Activated CD4-positive, alpha-beta memory T cell treated with anti-CD3 and anti-CD28 coated beads for 36 hours (primary cell): ENCODE measurements at regions not wholly inside any gene's neighbourhood (a gene's known extent, or its start where the extent isn't known, plus 50 kb on each side); places are given as distances from the start of the nearest gene placed in this dataset.

Experiments used
- CTCF ChIA-PET: fragments of 350-600 bp; sonication (Branson Sonifier 250); formaldehyde crosslinking; loops from one replicate; lab custom pipeline; 2021; ENCODE audit warnings: antibody characterized with exemption, inconsistent platforms; lab: Charles Lee
- POLR2A ChIA-PET: fragments of 350-600 bp; sonication (Branson Sonifier 250); formaldehyde crosslinking; loops from one replicate; lab custom pipeline; 2021; ENCODE audit warnings: antibody characterized with exemption; lab: Charles Lee
- DNase-seq: peaks from one replicate; pipeline ENCODE4 v3.0.0-alpha.2; 2020
- H3K27ac Mint-ChIP-seq: one replicate; pipeline ENCODE4 v1.8.0; 2021; ENCODE audit warnings: mixed read lengths
- H3K27me3 Mint-ChIP-seq: one replicate; pipeline ENCODE4 v1.8.0; 2021; ENCODE audit warnings: mixed read lengths
- H3K36me3 Mint-ChIP-seq: one replicate; pipeline ENCODE4 v1.8.0; 2021; ENCODE audit warnings: mixed read lengths
- H3K4me1 Mint-ChIP-seq: one replicate; pipeline ENCODE4 v1.8.0; 2021; ENCODE audit warnings: low read depth, mixed read lengths
- H3K4me3 Mint-ChIP-seq: one replicate; pipeline ENCODE4 v1.8.0; 2021; ENCODE audit warnings: mild to moderate bottlenecking, mixed read lengths
- H3K9me3 Mint-ChIP-seq: one replicate; pipeline ENCODE4 v1.8.0; 2021; ENCODE audit warnings: mixed read lengths
- intact Hi-C: fragments of 100-400 bp; cut with micrococcal nuclease; formaldehyde crosslinking; loops from one replicate; pipeline ENCODE4 v1.15.1; 2023

- Mint-ChIP-seq H3K27me3 (no peaks in the 10 kb centered on the region), H3K4me1 (no peaks in the 10 kb centered on the region), H3K27ac (no peak overlapping the region), H3K4me3 (no peak overlapping the region), H3K9me3 (peaks cover 26% of the 10 kb centered on the region), H3K36me3 (no peaks in the 10 kb centered on the region)
- intact Hi-C loops, result no loop called here
- POLR2A ChIA-PET, result no interaction called here
- DNase-seq, result no peak
- CTCF ChIA-PET, result no interaction called here
Observed at GRCh38 chr13:54912367-54912766, 1883.8 kb downstream of the OLFM4 start.

GRCh38 chr13:54913668-54914067 lies 1885.1 kb downstream of the OLFM4 start:
- Mint-ChIP-seq H3K27me3 (no peaks in the 10 kb centered on the region), H3K9me3 (peaks cover 26% of the 10 kb centered on the region), H3K27ac (no peak overlapping the region), H3K4me1 (no peaks in the 10 kb centered on the region), H3K4me3 (no peak overlapping the region), H3K36me3 (no peaks in the 10 kb centered on the region)
- intact Hi-C loops, result no loop called here
- no peak for DNase-seq
- ChIA-PET CTCF (interaction anchor here (0.6 kb wide), 1 partner anchor 477 kb away, joined by 3 read pairs; no protein-coding TSS in a partner anchor), POLR2A (no interaction called here)

- intact Hi-C loops, result no loop called here
- no peaks in the 10 kb centered on the region for H3K36me3 Mint-ChIP-seq
- ChIA-PET POLR2A (no interaction called here), CTCF (no interaction called here)
- no peak for DNase-seq
- H3K4me3 Mint-ChIP-seq, result no peak overlapping the region
- no peaks in the 10 kb centered on the region for H3K4me1 Mint-ChIP-seq
- H3K27ac Mint-ChIP-seq, result no peak overlapping the region
- H3K27me3 Mint-ChIP-seq, result no peaks in the 10 kb centered on the region
- H3K9me3 Mint-ChIP-seq, result peaks cover 27% of the 10 kb centered on the region
Observed at GRCh38 chr13:54927538-54927937, 1898.9 kb downstream of the OLFM4 start.

- intact Hi-C loops, result no loop called here
- Mint-ChIP-seq H3K27me3 (no peaks in the 10 kb centered on the region), H3K27ac (no peak overlapping the region), H3K4me1 (no peaks in the 10 kb centered on the region), H3K36me3 (no peaks in the 10 kb centered on the region), H3K4me3 (no peak overlapping the region), H3K9me3 (peaks cover 22% of the 10 kb centered on the region)
- ChIA-PET POLR2A (no interaction called here), CTCF (no interaction called here)
- no peak for DNase-seq
Observed at GRCh38 chr13:54928071-54928470, 1899.5 kb downstream of the OLFM4 start.

GRCh38 chr13:54934121-54934520 lies 1905.5 kb downstream of the OLFM4 start:
- Mint-ChIP-seq H3K27ac (no peak overlapping the region), H3K27me3 (no peaks in the 10 kb centered on the region), H3K9me3 (peaks cover 30% of the 10 kb centered on the region), H3K4me1 (no peaks in the 10 kb centered on the region), H3K4me3 (no peak overlapping the region), H3K36me3 (no peaks in the 10 kb centered on the region)
- ChIA-PET POLR2A (no interaction called here), CTCF (no interaction called here)
- intact Hi-C loops, result no loop called here
- no peak for DNase-seq

- intact Hi-C loops, result no loop called here
- no peaks in the 10 kb centered on the region for H3K4me1 Mint-ChIP-seq
- no peaks in the 10 kb centered on the region for H3K27me3 Mint-ChIP-seq
- H3K9me3 Mint-ChIP-seq, result peaks cover 5% of the 10 kb centered on the region
- no peak for DNase-seq
- CTCF ChIA-PET, result no interaction called here
- H3K36me3 Mint-ChIP-seq, result no peaks in the 10 kb centered on the region
- POLR2A ChIA-PET, result no interaction called here
- H3K4me3 Mint-ChIP-seq, result no peak overlapping the region
- no peak overlapping the region for H3K27ac Mint-ChIP-seq
Observed at GRCh38 chr13:54945973-54946372, 1917.4 kb downstream of the OLFM4 start.

GRCh38 chr13:54949735-54950134 lies 1921.1 kb downstream of the OLFM4 start:
- no peak for DNase-seq
- Mint-ChIP-seq H3K4me1 (no peaks in the 10 kb centered on the region), H3K9me3 (peaks cover 4% of the 10 kb centered on the region), H3K4me3 (no peak overlapping the region), H3K36me3 (no peaks in the 10 kb centered on the region), H3K27ac (no peak overlapping the region), H3K27me3 (no peaks in the 10 kb centered on the region)
- ChIA-PET POLR2A (no interaction called here), CTCF (no interaction called here)
- intact Hi-C loops, result no loop called here

GRCh38 chr13:54950546-54950945 lies 1921.9 kb downstream of the OLFM4 start:
- intact Hi-C loops, result no loop called here
- Mint-ChIP-seq H3K9me3 (peaks cover 6% of the 10 kb centered on the region), H3K4me3 (no peak overlapping the region), H3K4me1 (no peaks in the 10 kb centered on the region), H3K27me3 (no peaks in the 10 kb centered on the region), H3K27ac (no peak overlapping the region), H3K36me3 (no peaks in the 10 kb centered on the region)
- no peak for DNase-seq
- CTCF ChIA-PET, result no interaction called here
- POLR2A ChIA-PET, result no interaction called here

- intact Hi-C loops, result no loop called here
- Mint-ChIP-seq H3K9me3 (peaks cover 8% of the 10 kb centered on the region), H3K36me3 (no peaks in the 10 kb centered on the region), H3K27me3 (no peaks in the 10 kb centered on the region), H3K4me3 (no peak overlapping the region), H3K4me1 (no peaks in the 10 kb centered on the region), H3K27ac (no peak overlapping the region)
- ChIA-PET CTCF (no interaction called here), POLR2A (no interaction called here)
- no peak for DNase-seq
Observed at GRCh38 chr13:54953786-54954185, 1925.2 kb downstream of the OLFM4 start.

- no peak overlapping the region for H3K27ac Mint-ChIP-seq
- H3K4me3 Mint-ChIP-seq, result no peak overlapping the region
- no peak for DNase-seq
- intact Hi-C loops, result no loop called here
- peaks cover 22% of the 10 kb centered on the region for H3K9me3 Mint-ChIP-seq
- no peaks in the 10 kb centered on the region for H3K4me1 Mint-ChIP-seq
- H3K27me3 Mint-ChIP-seq, result no peaks in the 10 kb centered on the region
- no peaks in the 10 kb centered on the region for H3K36me3 Mint-ChIP-seq
- POLR2A ChIA-PET, result no interaction called here
- CTCF ChIA-PET, result no interaction called here
Observed at GRCh38 chr13:54958781-54959180, 1930.2 kb downstream of the OLFM4 start.

- peaks cover 13% of the 10 kb centered on the region for H3K9me3 Mint-ChIP-seq
- intact Hi-C loops, result no loop called here
- H3K36me3 Mint-ChIP-seq, result no peaks in the 10 kb centered on the region
- no peak overlapping the region for H3K4me3 Mint-ChIP-seq
- H3K4me1 Mint-ChIP-seq, result no peaks in the 10 kb centered on the region
- H3K27ac Mint-ChIP-seq, result no peak overlapping the region
- no peak for DNase-seq
- ChIA-PET CTCF (no interaction called here), POLR2A (no interaction called here)
- no peaks in the 10 kb centered on the region for H3K27me3 Mint-ChIP-seq
Observed at GRCh38 chr13:54965881-54966280, 1937.3 kb downstream of the OLFM4 start.

- no peak for DNase-seq
- Mint-ChIP-seq H3K27ac (no peak overlapping the region), H3K4me1 (no peaks in the 10 kb centered on the region), H3K9me3 (peaks cover 10% of the 10 kb centered on the region), H3K4me3 (no peak overlapping the region), H3K36me3 (no peaks in the 10 kb centered on the region), H3K27me3 (no peaks in the 10 kb centered on the region)
- intact Hi-C loops, result no loop called here
- ChIA-PET POLR2A (no interaction called here), CTCF (no interaction called here)
Observed at GRCh38 chr13:54972838-54973237, 1944.2 kb downstream of the OLFM4 start.

- Mint-ChIP-seq H3K27ac (no peak overlapping the region), H3K36me3 (no peaks in the 10 kb centered on the region), H3K9me3 (peaks cover 7% of the 10 kb centered on the region), H3K27me3 (no peaks in the 10 kb centered on the region), H3K4me1 (no peaks in the 10 kb centered on the region), H3K4me3 (no peak overlapping the region)
- intact Hi-C loops, result no loop called here
- DNase-seq, result no peak
- ChIA-PET POLR2A (no interaction called here), CTCF (no interaction called here)
Observed at GRCh38 chr13:54975676-54976075, 1947.1 kb downstream of the OLFM4 start.

- no peak overlapping the region for H3K27ac Mint-ChIP-seq
- ChIA-PET CTCF (no interaction called here), POLR2A (no interaction called here)
- no peaks in the 10 kb centered on the region for H3K4me1 Mint-ChIP-seq
- H3K4me3 Mint-ChIP-seq, result no peak overlapping the region
- no peak for DNase-seq
- intact Hi-C loops, result no loop called here
- H3K36me3 Mint-ChIP-seq, result no peaks in the 10 kb centered on the region
- H3K27me3 Mint-ChIP-seq, result no peaks in the 10 kb centered on the region
- H3K9me3 Mint-ChIP-seq, result peaks cover 3% of the 10 kb centered on the region
Observed at GRCh38 chr13:54980651-54981050, 1952.0 kb downstream of the OLFM4 start.
